ENCODE measurements at regions not wholly inside any gene's neighbourhood (a gene's known extent, or its start where the extent isn't known, plus 50 kb on each side); places are given as distances from the start of the nearest gene placed in this dataset.

DNA sequence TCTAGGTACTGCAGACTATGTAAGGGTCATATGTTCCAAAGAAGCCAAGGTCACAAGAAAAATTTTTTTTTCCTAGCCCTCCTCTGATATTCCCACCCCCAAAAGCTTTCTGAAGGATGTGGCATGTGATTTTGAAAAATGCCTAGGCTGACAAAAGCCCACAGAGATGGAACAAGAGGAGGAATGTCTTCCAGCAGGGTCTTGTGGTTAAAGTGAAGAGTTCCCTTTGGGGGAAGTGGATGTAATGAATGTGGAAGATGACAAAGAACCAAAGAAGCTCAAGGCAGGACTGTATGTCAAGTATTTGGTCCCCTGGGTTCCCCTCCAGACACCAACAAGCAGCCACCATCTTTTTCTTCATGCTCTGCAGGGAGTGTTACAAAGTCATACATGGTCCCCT, 268.8 kb downstream of the BCOR start:
- Histone ChIP-seq H3K9me3 (no peaks in the 10 kb centered on the region), H2AFZ (ENCODE audit: low read depth) (no peak overlapping the region), H3K27ac (ENCODE audit: low read depth in 2 of 2, low read length in 1 of 2) (no peak overlapping the region), H3K79me2 (ENCODE audit: insufficient read depth) (no peaks in the 10 kb centered on the region), H3K4me1 (ENCODE audit: control insufficient read depth in 1 of 2, insufficient read depth in 2 of 2, low read depth in 1 of 2, low read length in 1 of 2) (no peaks in the 10 kb centered on the region; a peak in 1 of 4 replicates), H3K4me3 (ENCODE audit: low read depth in 2 of 2, low read length in 1 of 2) (no peak overlapping the region), H3K36me3 (replicated peaks in 1 of 2; ENCODE audit: control insufficient read depth in 1 of 2, insufficient read depth in 2 of 2, low read length in 1 of 2) (no peaks in the 10 kb centered on the region), H3K9me2 (no peaks in the 10 kb centered on the region), H3K4me2 (no peak overlapping the region), H3K27me3 (ENCODE audit: insufficient read depth) (no peaks in the 10 kb centered on the region; the same call in none of the 2 replicates), H3F3A (replicated peaks; ENCODE audit: insufficient read depth) (no peaks in the 10 kb centered on the region), H4K20me1 (ENCODE audit: insufficient read depth) (no peaks in the 10 kb centered on the region), H3K9ac (no peak overlapping the region)
- ChIA-PET POLR2A (no interaction called here), CTCF (interaction anchor here (1.0 kb wide), 1 partner anchor 26 kb away, joined by 3 read pairs; no protein-coding TSS in a partner anchor)
- DNase-seq, result no peak
- no peak for TF ChIP-seq FOXM1 (IDR thresholded peaks at IDR 0.05; ENCODE audit: low read depth)
- TF ChIP-seq, protein P1, sequence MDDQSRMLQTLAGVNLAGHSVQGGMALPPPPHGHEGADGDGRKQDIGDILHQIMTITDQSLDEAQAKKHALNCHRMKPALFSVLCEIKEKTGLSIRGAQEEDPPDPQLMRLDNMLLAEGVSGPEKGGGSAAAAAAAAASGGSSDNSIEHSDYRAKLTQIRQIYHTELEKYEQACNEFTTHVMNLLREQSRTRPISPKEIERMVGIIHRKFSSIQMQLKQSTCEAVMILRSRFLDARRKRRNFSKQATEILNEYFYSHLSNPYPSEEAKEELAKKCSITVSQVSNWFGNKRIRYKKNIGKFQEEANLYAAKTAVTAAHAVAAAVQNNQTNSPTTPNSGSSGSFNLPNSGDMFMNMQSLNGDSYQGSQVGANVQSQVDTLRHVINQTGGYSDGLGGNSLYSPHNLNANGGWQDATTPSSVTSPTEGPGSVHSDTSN (IDR thresholded peaks at IDR 0.05), result no peak

DNA sequence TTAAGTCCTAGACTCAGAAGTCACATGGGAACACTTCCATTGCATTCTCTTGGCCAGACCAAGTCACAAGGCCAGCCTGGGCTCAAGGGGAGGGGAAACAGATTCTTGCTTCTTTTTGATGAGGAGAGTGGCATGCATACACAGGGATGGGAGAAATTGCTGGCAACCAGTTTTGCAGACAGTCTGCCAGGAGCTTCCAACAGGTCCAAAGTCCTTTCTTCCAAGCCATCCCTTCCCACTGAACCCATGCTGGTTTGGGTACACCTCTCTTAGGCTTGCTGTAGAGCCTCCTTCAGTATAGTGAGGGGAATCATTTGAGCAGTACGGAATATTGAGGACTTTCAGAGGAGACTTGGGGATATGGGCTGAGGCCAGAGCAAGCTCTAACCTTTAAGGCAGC, 267.8 kb downstream of the BCOR start:
- Histone ChIP-seq H3K79me2 (ENCODE audit: insufficient read depth) (no peaks in the 10 kb centered on the region), H3K27me3 (ENCODE audit: insufficient read depth) (no peaks in the 10 kb centered on the region; the same call in none of the 2 replicates), H3K4me1 (ENCODE audit: control insufficient read depth in 1 of 2, insufficient read depth in 2 of 2, low read depth in 1 of 2, low read length in 1 of 2) (no peaks in the 10 kb centered on the region; a peak in 1 of 4 replicates), H3F3A (replicated peaks; ENCODE audit: insufficient read depth) (no peaks in the 10 kb centered on the region), H3K9me3 (no peaks in the 10 kb centered on the region), H3K9me2 (no peaks in the 10 kb centered on the region), H3K36me3 (replicated peaks in 1 of 2; ENCODE audit: control insufficient read depth in 1 of 2, insufficient read depth in 2 of 2, low read length in 1 of 2) (no peaks in the 10 kb centered on the region), H3K4me2 (no peak overlapping the region), H2AFZ (ENCODE audit: low read depth) (no peak overlapping the region), H3K27ac (ENCODE audit: low read depth in 2 of 2, low read length in 1 of 2) (no peak overlapping the region), H3K4me3 (ENCODE audit: low read depth in 2 of 2, low read length in 1 of 2) (no peak overlapping the region), H3K9ac (no peak overlapping the region), H4K20me1 (ENCODE audit: insufficient read depth) (no peaks in the 10 kb centered on the region)
- WGBS (ENCODE audit: low lambda C conversion rate), result 60% methylated on average over 1 of the region's 1 CpG
- TF ChIP-seq TCF12 (IDR thresholded peaks at IDR 0.05) (no peak), TAF1 (IDR thresholded peaks at IDR 0.05; ENCODE audit: borderline replicate concordance, low read depth, low read length) (no peak), RCOR1 (IDR thresholded peaks at IDR 0.05; ENCODE audit: low read length) (no peak), RXRA (IDR thresholded peaks at IDR 0.05; ENCODE audit: borderline replicate concordance, low read depth) (no peak), FOSL2 (IDR thresholded peaks at IDR 0.05; ENCODE audit: borderline replicate concordance, low read depth) (no peak), EP300 (IDR thresholded peaks at IDR 0.05; ENCODE audit: borderline replicate concordance in 1 of 2, low read depth in 1 of 2, low read length in 1 of 2) (no peak), SMC3 (IDR thresholded peaks at IDR 0.05; ENCODE audit: low read depth, low read length) (no peak)
- TF ChIP-seq, protein P2, sequence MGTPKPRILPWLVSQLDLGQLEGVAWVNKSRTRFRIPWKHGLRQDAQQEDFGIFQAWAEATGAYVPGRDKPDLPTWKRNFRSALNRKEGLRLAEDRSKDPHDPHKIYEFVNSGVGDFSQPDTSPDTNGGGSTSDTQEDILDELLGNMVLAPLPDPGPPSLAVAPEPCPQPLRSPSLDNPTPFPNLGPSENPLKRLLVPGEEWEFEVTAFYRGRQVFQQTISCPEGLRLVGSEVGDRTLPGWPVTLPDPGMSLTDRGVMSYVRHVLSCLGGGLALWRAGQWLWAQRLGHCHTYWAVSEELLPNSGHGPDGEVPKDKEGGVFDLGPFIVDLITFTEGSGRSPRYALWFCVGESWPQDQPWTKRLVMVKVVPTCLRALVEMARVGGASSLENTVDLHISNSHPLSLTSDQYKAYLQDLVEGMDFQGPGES (IDR thresholded peaks at IDR 0.05; ENCODE audit: low read depth, low read length), result no peak
- TF ChIP-seq, protein P3, sequence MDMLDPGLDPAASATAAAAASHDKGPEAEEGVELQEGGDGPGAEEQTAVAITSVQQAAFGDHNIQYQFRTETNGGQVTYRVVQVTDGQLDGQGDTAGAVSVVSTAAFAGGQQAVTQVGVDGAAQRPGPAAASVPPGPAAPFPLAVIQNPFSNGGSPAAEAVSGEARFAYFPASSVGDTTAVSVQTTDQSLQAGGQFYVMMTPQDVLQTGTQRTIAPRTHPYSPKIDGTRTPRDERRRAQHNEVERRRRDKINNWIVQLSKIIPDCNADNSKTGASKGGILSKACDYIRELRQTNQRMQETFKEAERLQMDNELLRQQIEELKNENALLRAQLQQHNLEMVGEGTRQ (IDR thresholded peaks at IDR 0.05; ENCODE audit: borderline replicate concordance, low read depth, low read length), result no peak
- DNase-seq, result no peak
- POLR2A ChIA-PET, result no interaction called here
- CTCF ChIA-PET, result interaction anchor here (1.0 kb wide), 1 partner anchor 25 kb away, joined by 3 read pairs; no protein-coding TSS in a partner anchor
